ENCODE measurements at regions not wholly inside any gene's neighbourhood (a gene's known extent, or its start where the extent isn't known, plus 50 kb on each side); places are given as distances from the start of the nearest gene placed in this dataset.

DNA sequence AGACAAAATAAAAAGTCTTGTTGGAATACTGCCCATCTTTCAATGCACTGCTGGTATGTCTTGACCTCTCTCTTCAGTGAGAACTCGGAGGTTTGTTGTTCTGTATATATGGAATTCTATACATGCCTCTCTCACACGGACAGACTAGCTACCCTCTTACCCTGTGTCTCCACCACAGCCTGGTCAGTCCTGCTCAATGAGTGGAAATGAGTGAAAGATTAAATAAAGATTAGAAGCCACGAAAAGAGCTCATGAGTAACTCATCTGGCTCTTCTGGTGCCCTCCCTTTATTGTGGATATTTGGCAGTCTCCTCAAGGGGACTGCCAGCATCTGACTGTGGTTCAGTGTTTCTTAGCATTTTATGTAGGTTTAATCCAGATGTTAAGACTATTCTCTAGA lies 262.8 kb upstream of the MAP3K7 start:
- TF ChIP-seq POLR2A (IDR thresholded peaks at IDR 0.05) = no peak
- TF ChIP-seq, protein P1, sequence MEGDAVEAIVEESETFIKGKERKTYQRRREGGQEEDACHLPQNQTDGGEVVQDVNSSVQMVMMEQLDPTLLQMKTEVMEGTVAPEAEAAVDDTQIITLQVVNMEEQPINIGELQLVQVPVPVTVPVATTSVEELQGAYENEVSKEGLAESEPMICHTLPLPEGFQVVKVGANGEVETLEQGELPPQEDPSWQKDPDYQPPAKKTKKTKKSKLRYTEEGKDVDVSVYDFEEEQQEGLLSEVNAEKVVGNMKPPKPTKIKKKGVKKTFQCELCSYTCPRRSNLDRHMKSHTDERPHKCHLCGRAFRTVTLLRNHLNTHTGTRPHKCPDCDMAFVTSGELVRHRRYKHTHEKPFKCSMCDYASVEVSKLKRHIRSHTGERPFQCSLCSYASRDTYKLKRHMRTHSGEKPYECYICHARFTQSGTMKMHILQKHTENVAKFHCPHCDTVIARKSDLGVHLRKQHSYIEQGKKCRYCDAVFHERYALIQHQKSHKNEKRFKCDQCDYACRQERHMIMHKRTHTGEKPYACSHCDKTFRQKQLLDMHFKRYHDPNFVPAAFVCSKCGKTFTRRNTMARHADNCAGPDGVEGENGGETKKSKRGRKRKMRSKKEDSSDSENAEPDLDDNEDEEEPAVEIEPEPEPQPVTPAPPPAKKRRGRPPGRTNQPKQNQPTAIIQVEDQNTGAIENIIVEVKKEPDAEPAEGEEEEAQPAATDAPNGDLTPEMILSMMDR (IDR thresholded peaks at IDR 0.05) = no peak
